ENCODE measurements at regions not wholly inside any gene's neighbourhood (a gene's known extent, or its start where the extent isn't known, plus 50 kb on each side); places are given as distances from the start of the nearest gene placed in this dataset.

- intact Hi-C loops (cut with micrococcal nuclease) = no loop called here
Measured at GRCh38 chr10:129404091-129404490, 63.0 kb upstream of the MGMT start.

GRCh38 chr10:129405389-129405788 lies 61.7 kb upstream of the MGMT start:
- H3K4me3 Mint-ChIP-seq = no peak overlapping the region
- no peak overlapping the region for H3K27ac Mint-ChIP-seq
- H3K36me3 Mint-ChIP-seq (ENCODE audit: low read depth) = no peaks in the 10 kb centered on the region
- DNase-seq = no peak
- H3K4me1 Mint-ChIP-seq = no peaks in the 10 kb centered on the region
- intact Hi-C loops (cut with micrococcal nuclease) = no loop called here
- H3K9me3 Mint-ChIP-seq = no peaks in the 10 kb centered on the region
- no peaks in the 10 kb centered on the region for H3K27me3 Mint-ChIP-seq

More at GRCh38 chr10:129404091-129404490, 63.0 kb upstream of the MGMT start:
- H3K27ac Mint-ChIP-seq = no peak overlapping the region
- no peaks in the 10 kb centered on the region for H3K27me3 Mint-ChIP-seq
- DNase-seq = no peak
- H3K9me3 Mint-ChIP-seq = no peaks in the 10 kb centered on the region
- H3K4me3 Mint-ChIP-seq = no peak overlapping the region
- H3K36me3 Mint-ChIP-seq (ENCODE audit: low read depth) = no peaks in the 10 kb centered on the region
- H3K4me1 Mint-ChIP-seq = no peaks in the 10 kb centered on the region

GRCh38 chr10:129410688-129411392 lies 56.2 kb upstream of the MGMT start:
- Mint-ChIP-seq H3K9me3 (no peaks in the 10 kb centered on the region), H3K4me3 (no peak overlapping the region), H3K36me3 (ENCODE audit: low read depth) (no peaks in the 10 kb centered on the region), H3K4me1 (no peaks in the 10 kb centered on the region), H3K27ac (no peak overlapping the region), H3K27me3 (no peaks in the 10 kb centered on the region)
- intact Hi-C loops (cut with micrococcal nuclease) = no loop called here
- DNase-seq = no peak

- H3K4me1 Mint-ChIP-seq = no peaks in the 10 kb centered on the region
- H3K9me3 Mint-ChIP-seq = no peaks in the 10 kb centered on the region
- H3K4me3 Mint-ChIP-seq = no peak overlapping the region
- no peaks in the 10 kb centered on the region for H3K27me3 Mint-ChIP-seq
- no peak for DNase-seq
- no peak overlapping the region for H3K27ac Mint-ChIP-seq
- intact Hi-C loops (cut with micrococcal nuclease) = no loop called here
- no peaks in the 10 kb centered on the region for H3K36me3 Mint-ChIP-seq (ENCODE audit: low read depth)
Measured at GRCh38 chr10:129411393-129411705, 55.7 kb upstream of the MGMT start.

- H3K4me3 Mint-ChIP-seq = no peak overlapping the region
- no peak for DNase-seq
- no peaks in the 10 kb centered on the region for H3K27me3 Mint-ChIP-seq
- no peak overlapping the region for H3K27ac Mint-ChIP-seq
- H3K36me3 Mint-ChIP-seq (ENCODE audit: low read depth) = no peaks in the 10 kb centered on the region
- intact Hi-C loops (cut with micrococcal nuclease) = no loop called here
- no peaks in the 10 kb centered on the region for H3K9me3 Mint-ChIP-seq
- H3K4me1 Mint-ChIP-seq = no peaks in the 10 kb centered on the region
Measured at GRCh38 chr10:129411772-129412171, 55.3 kb upstream of the MGMT start.

- Mint-ChIP-seq H3K9me3 (no peaks in the 10 kb centered on the region), H3K27me3 (no peaks in the 10 kb centered on the region), H3K4me3 (no peak overlapping the region), H3K36me3 (ENCODE audit: low read depth) (no peaks in the 10 kb centered on the region), H3K4me1 (no peaks in the 10 kb centered on the region), H3K27ac (no peak overlapping the region)
- intact Hi-C loops (cut with micrococcal nuclease) = no loop called here
- DNase-seq = no peak
Measured at GRCh38 chr10:129413024-129413423, 54.0 kb upstream of the MGMT start.

GRCh38 chr10:129415215-129416140 lies 51.6 kb upstream of the MGMT start:
- H3K36me3 Mint-ChIP-seq (ENCODE audit: low read depth) = no peaks in the 10 kb centered on the region
- H3K9me3 Mint-ChIP-seq = no peaks in the 10 kb centered on the region
- intact Hi-C loops (cut with micrococcal nuclease) = no loop called here
- no peak overlapping the region for H3K27ac Mint-ChIP-seq
- H3K27me3 Mint-ChIP-seq = no peaks in the 10 kb centered on the region
- no peak overlapping the region for H3K4me3 Mint-ChIP-seq
- H3K4me1 Mint-ChIP-seq = no peaks in the 10 kb centered on the region
- no peak for DNase-seq

- Mint-ChIP-seq H3K36me3 (ENCODE audit: low read depth) (no peaks in the 10 kb centered on the region), H3K4me1 (no peaks in the 10 kb centered on the region), H3K27ac (no peak overlapping the region), H3K27me3 (no peaks in the 10 kb centered on the region), H3K9me3 (no peaks in the 10 kb centered on the region), H3K4me3 (no peak overlapping the region)
- DNase-seq = no peak
- intact Hi-C loops (cut with micrococcal nuclease) = no loop called here
Measured at GRCh38 chr10:129416155-129416554, 50.9 kb upstream of the MGMT start.

GRCh38 chr10:129416956-129417765 lies 49.9 kb upstream of the MGMT start:
- H3K9me3 Mint-ChIP-seq = no peaks in the 10 kb centered on the region
- H3K27ac Mint-ChIP-seq = no peak overlapping the region
- H3K4me3 Mint-ChIP-seq = no peak overlapping the region
- DNase-seq = no peak
- H3K4me1 Mint-ChIP-seq = no peaks in the 10 kb centered on the region
- intact Hi-C loops (cut with micrococcal nuclease) = no loop called here
- no peaks in the 10 kb centered on the region for H3K27me3 Mint-ChIP-seq
- H3K36me3 Mint-ChIP-seq (ENCODE audit: low read depth) = no peaks in the 10 kb centered on the region

Measured in activated CD4-positive, alpha-beta T cell treated with anti-CD3 and anti-CD28 coated beads, Interleukin-2, amount 10 ng/mL, durations not matched to agents 24 days and 14 days (primary cell).